ENCODE measurements at regions not wholly inside any gene's neighbourhood (a gene's known extent, or its start where the extent isn't known, plus 50 kb on each side); places are given as distances from the start of the nearest gene placed in this dataset.

DNA sequence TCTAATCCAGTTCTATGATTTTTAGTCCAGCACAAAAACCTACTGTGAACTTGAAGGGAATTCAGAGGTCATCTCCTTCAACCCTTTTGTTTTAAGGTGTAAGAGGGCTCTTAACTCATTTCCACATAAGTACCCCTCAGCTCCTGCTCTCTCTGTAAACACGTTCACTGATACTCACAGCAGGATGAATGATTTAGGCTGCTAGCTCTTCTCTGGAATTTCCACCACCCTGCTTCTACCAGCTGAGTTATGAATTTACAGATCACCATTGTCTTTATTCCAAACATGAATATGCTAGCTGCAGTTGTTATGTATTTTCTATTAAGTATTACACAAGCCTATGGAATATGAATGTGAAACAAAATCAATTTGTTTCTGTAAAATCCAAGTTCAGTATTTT is 101.3 kb upstream of the NANOGP8 start:
- TF ChIP-seq, protein P1, sequence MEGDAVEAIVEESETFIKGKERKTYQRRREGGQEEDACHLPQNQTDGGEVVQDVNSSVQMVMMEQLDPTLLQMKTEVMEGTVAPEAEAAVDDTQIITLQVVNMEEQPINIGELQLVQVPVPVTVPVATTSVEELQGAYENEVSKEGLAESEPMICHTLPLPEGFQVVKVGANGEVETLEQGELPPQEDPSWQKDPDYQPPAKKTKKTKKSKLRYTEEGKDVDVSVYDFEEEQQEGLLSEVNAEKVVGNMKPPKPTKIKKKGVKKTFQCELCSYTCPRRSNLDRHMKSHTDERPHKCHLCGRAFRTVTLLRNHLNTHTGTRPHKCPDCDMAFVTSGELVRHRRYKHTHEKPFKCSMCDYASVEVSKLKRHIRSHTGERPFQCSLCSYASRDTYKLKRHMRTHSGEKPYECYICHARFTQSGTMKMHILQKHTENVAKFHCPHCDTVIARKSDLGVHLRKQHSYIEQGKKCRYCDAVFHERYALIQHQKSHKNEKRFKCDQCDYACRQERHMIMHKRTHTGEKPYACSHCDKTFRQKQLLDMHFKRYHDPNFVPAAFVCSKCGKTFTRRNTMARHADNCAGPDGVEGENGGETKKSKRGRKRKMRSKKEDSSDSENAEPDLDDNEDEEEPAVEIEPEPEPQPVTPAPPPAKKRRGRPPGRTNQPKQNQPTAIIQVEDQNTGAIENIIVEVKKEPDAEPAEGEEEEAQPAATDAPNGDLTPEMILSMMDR (conservative IDR thresholded peaks at IDR 0.05; ENCODE audit: low read depth, low read length) = no peak
- no peak for TF ChIP-seq EZH2phosphoT487 (IDR thresholded peaks at IDR 0.05; ENCODE audit: borderline replicate concordance, low read length)
- TF ChIP-seq EZH2 (IDR thresholded peaks at IDR 0.05; ENCODE audit: low read length, unreplicated experiment) = no peak

Measured in PC-3 (cell line).